ENCODE measurements at regions not wholly inside any gene's neighbourhood (a gene's known extent, or its start where the extent isn't known, plus 50 kb on each side); places are given as distances from the start of the nearest gene placed in this dataset.

GRCh38 chr5:118006219-118006618, 982.1 kb downstream of the DTWD2 start:
- Histone ChIP-seq H3K9me3 (ENCODE audit: low read length) (no peaks in the 10 kb centered on the region), H3K79me2 (ENCODE audit: insufficient read depth, low read depth, low read length) (no peaks in the 10 kb centered on the region), H3K4me2 (ENCODE audit: low read length) (no peak overlapping the region), H3K36me3 (ENCODE audit: insufficient read depth, low read length) (no peaks in the 10 kb centered on the region), H4K20me1 (ENCODE audit: insufficient read depth, low read length) (no peaks in the 10 kb centered on the region), H3K27ac (ENCODE audit: low read depth, low read length, poor library complexity, severe bottlenecking) (no peak overlapping the region), H3K4me3 (ENCODE audit: low read depth, low read length, poor library complexity, severe bottlenecking) (no peak overlapping the region), H3K9me2 (ENCODE audit: insufficient read depth, low read length) (no peaks in the 10 kb centered on the region), H2AFZ (ENCODE audit: low read length) (no peak overlapping the region), H3K4me1 (ENCODE audit: insufficient read depth, low read length, poor library complexity, severe bottlenecking) (no peaks in the 10 kb centered on the region)
- no TSS peak for BruUV-seq (replicated peaks)
- TF ChIP-seq EZH2phosphoT487 (IDR thresholded peaks at IDR 0.05; ENCODE audit: borderline replicate concordance, low read depth, low read length) (no peak), CTCF (conservative IDR thresholded peaks at IDR 0.05; ENCODE audit: low read length) (no peak)
- ChIA-PET CTCF (ENCODE audit: unreplicated experiment) (no interaction called here), POLR2A (interaction anchor here (0.6 kb wide), 1 partner anchor 349 kb away, joined by 3 read pairs; no protein-coding TSS in a partner anchor)
- intact Hi-C loops (cut with micrococcal nuclease; ENCODE audit: unreplicated experiment), result no loop called here
- DNase-seq (ENCODE audit: low spot score), result no peak

- Histone ChIP-seq H4K20me1 (ENCODE audit: insufficient read depth, low read length) (no peaks in the 10 kb centered on the region), H3K9me2 (ENCODE audit: insufficient read depth, low read length) (no peaks in the 10 kb centered on the region), H2AFZ (ENCODE audit: low read length) (no peak overlapping the region), H3K36me3 (ENCODE audit: insufficient read depth, low read length) (no peaks in the 10 kb centered on the region), H3K4me3 (ENCODE audit: low read depth, low read length, poor library complexity, severe bottlenecking) (no peak overlapping the region), H3K4me2 (ENCODE audit: low read length) (no peak overlapping the region), H3K79me2 (ENCODE audit: insufficient read depth, low read depth, low read length) (no peaks in the 10 kb centered on the region), H3K4me1 (ENCODE audit: insufficient read depth, low read length, poor library complexity, severe bottlenecking) (no peaks in the 10 kb centered on the region), H3K27ac (ENCODE audit: low read depth, low read length, poor library complexity, severe bottlenecking) (no peak overlapping the region), H3K9me3 (ENCODE audit: low read length) (no peaks in the 10 kb centered on the region)
- ChIA-PET CTCF (ENCODE audit: unreplicated experiment) (no interaction called here), POLR2A (no interaction called here)
- intact Hi-C loops (cut with micrococcal nuclease; ENCODE audit: unreplicated experiment), result no loop called here
- no TSS peak for BruUV-seq (replicated peaks)
- no peak for DNase-seq (ENCODE audit: low spot score)
- TF ChIP-seq EZH2phosphoT487 (IDR thresholded peaks at IDR 0.05; ENCODE audit: borderline replicate concordance, low read depth, low read length) (no peak), CTCF (conservative IDR thresholded peaks at IDR 0.05; ENCODE audit: low read length) (no peak)
Measured at GRCh38 chr5:117999939-118000549, 988.3 kb downstream of the DTWD2 start.

- POLR2A ChIA-PET, result no interaction called here
- no peaks in the 10 kb centered on the region for H3K79me2 ChIP-seq (ENCODE audit: insufficient read depth, low read depth, low read length)
- no peak overlapping the region for H3K27ac ChIP-seq (ENCODE audit: low read depth, low read length, poor library complexity, severe bottlenecking)
- H3K9me2 ChIP-seq (ENCODE audit: insufficient read depth, low read length), result no peaks in the 10 kb centered on the region
- DNase-seq (ENCODE audit: low spot score), result no peak
- no peaks in the 10 kb centered on the region for H4K20me1 ChIP-seq (ENCODE audit: insufficient read depth, low read length)
- no peak overlapping the region for H2AFZ ChIP-seq (ENCODE audit: low read length)
- intact Hi-C loops (cut with micrococcal nuclease; ENCODE audit: unreplicated experiment), result no loop called here
- no peaks in the 10 kb centered on the region for H3K4me1 ChIP-seq (ENCODE audit: insufficient read depth, low read length, poor library complexity, severe bottlenecking)
- no peak overlapping the region for H3K4me3 ChIP-seq (ENCODE audit: low read depth, low read length, poor library complexity, severe bottlenecking)
- H3K4me2 ChIP-seq (ENCODE audit: low read length), result no peak overlapping the region
- BruUV-seq (replicated peaks), result no TSS peak
- CTCF ChIA-PET (ENCODE audit: unreplicated experiment), result no interaction called here
- TF ChIP-seq EZH2phosphoT487 (IDR thresholded peaks at IDR 0.05; ENCODE audit: borderline replicate concordance, low read depth, low read length), result no peak
- TF ChIP-seq CTCF (conservative IDR thresholded peaks at IDR 0.05; ENCODE audit: low read length), result no peak
- no peaks in the 10 kb centered on the region for H3K36me3 ChIP-seq (ENCODE audit: insufficient read depth, low read length)
- H3K9me3 ChIP-seq (ENCODE audit: low read length), result no peaks in the 10 kb centered on the region
Measured at GRCh38 chr5:117982691-117983090, 1005.7 kb downstream of the DTWD2 start.
